Stimulated activated CD4-positive, alpha-beta T cell treated with anti-CD3 and anti-CD28 coated beads, Interleukin-2, amount 100 ng/mL, for 24 hours (primary cell): ENCODE measurements at regions not wholly inside any gene's neighbourhood (a gene's known extent, or its start where the extent isn't known, plus 50 kb on each side); places are given as distances from the start of the nearest gene placed in this dataset.

Experiments
- DNase-seq, 2 donors: peaks; one replicate each; pipeline ENCODE4 v3.0.0-alpha.2; 2020

GRCh38 chr2:155235710-155236109, 537.2 kb downstream of the KCNJ3 start:
- no peak for DNase-seq

DNA sequence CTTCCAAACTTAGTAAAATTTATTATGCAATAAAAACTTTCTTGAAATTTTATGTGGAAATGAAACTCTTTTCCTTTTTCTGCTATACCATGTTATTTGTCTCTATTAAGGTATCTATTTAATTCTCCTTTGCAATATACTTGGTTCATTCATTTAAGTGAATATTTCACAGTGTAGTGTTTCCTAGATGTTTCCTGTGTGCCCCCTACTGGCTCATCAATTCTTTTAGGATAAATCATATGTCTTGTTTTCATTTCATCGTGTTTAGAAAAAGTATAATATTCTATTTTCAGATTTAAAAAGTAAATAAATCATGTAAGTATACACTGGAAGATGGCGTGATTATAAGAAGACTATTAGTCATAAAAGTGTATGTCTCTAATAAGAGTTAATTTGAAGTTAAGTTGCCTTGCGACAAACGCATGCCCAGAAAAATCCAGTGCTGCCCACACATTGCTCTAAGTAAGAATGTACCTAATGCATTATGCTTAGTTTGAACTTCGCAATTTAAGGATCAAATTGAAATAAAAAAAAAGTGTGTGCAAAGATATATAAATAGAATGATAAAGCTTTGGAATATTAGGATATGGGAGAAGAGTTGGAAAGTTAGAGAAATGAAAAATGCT, 525.4 kb downstream of the KCNJ3 start:
- DNase-seq, result no peak

- DNase-seq, result no peak
Observed at GRCh38 chr2:155218945-155219344, 520.5 kb downstream of the KCNJ3 start.

DNA sequence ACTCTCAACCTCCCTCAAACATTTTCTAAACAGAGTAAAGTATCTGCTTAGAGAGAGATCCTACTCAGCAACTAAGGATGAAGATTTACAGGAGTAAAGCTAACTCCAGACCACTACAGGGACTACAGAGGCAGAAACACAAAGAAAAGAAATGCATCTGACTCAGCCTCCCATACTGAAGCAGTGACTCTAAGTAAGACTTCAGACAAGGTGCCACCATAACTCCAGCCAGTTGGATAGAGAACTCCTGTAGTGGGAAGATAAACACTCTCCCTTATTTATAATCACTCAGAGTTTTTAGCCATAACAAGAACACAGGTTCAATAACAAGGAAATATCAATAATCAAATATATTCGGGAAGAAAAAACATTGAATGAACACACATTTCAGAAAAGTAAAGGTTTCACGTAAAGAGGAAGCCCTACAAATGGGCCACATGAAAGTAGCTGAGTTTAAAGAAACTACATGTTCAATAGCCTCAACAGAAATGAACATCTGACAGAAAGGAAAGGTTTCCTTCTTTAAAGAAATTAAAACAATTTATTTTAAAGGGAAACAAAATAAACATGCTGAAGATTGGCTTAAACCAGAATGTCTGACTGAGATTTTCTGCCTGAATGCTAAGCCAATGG, 519.9 kb downstream of the KCNJ3 start:
- DNase-seq, result no peak

GRCh38 chr2:155215037-155215707, 516.7 kb downstream of the KCNJ3 start:
- no peak for DNase-seq

DNA sequence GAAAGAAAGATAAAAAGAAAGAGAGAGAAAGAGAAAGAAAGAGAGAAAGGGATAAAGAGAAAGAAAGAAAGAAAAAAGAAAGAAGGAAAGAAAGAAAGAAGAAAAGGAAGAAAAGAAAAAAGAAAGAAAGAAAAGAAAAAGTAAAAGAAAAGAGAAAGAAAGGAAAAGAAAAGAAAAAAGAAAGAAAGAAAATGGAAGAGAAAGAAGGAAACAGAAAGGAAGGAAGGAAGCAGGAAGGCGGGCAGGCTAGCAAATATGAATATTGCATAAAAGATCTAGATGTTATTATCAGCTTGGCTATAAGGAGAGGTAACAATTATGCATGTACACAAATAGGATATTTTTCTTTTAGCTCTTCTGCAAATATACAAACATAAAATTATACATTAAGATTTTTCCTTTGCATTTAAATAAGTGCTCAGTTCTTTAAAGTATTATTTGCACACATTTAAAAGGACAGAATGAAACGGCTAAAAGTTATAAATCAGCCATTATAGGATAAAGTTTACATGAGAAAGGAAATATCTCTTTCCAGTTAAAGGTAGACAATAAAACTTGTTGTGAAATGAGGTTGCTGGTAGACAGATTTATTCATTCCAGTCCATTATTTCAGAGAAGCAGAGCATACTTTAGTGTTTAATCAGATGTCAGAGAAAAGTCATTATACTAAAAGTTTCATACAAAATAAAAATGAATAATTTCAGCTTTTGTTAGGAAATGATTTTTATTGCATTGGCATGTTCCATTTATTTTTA, 511.4 kb downstream of the KCNJ3 start:
- DNase-seq, result no peak

- no peak for DNase-seq
Observed at GRCh38 chr2:155203178-155203577, 504.7 kb downstream of the KCNJ3 start.

DNA sequence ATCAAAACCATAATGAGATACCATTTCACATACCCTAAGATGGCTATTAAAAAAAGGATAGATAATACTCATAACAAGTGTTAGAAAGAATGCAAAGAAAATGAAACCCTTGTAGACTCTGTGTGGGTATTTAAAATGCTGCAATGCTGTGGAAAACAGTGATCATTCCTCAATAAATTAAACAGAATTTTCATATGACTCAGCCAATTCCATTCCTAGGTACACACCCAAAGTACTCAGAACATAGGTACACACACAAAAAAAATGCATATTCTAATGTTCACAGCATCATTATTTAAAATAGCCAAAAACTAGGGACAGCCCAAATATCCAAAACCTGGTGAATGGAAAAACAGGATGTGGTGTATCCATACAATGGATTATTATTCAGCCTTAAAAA, 502.3 kb downstream of the KCNJ3 start:
- no peak for DNase-seq

- DNase-seq, result no peak
Observed at GRCh38 chr2:155190342-155190741, 491.8 kb downstream of the KCNJ3 start.

- no peak for DNase-seq
Observed at GRCh38 chr2:155178921-155179320, 480.4 kb downstream of the KCNJ3 start.

DNA sequence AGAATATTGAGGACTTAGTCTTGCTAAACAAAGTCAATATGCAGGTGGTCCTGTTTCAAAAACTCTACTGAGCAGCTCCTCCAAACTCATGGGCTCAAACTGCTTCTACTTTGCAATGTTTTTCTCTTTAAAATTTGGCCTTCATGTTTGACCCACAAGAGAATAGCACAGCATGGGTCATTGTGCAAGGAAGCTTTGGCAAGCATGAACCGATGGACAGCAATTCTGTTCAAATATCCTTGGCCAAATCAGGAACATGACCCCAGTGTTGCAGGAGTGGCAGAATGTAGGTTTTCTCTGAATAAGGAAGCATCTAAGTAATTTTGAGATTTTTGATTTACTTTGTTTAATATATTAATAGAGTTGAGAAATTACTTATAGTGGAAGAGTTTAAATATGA, 477.9 kb downstream of the KCNJ3 start:
- no peak for DNase-seq

GRCh38 chr2:155169317-155169716, 470.8 kb downstream of the KCNJ3 start:
- DNase-seq, result no peak

- DNase-seq, result no peak
Observed at GRCh38 chr2:155162494-155162893, 464.0 kb downstream of the KCNJ3 start.

GRCh38 chr2:155161314-155161713, 462.8 kb downstream of the KCNJ3 start:
- DNase-seq, result no peak

GRCh38 chr2:155157711-155158110, 459.2 kb downstream of the KCNJ3 start:
- no peak for DNase-seq

GRCh38 chr2:155157065-155157464, 458.6 kb downstream of the KCNJ3 start:
- no peak for DNase-seq

DNA sequence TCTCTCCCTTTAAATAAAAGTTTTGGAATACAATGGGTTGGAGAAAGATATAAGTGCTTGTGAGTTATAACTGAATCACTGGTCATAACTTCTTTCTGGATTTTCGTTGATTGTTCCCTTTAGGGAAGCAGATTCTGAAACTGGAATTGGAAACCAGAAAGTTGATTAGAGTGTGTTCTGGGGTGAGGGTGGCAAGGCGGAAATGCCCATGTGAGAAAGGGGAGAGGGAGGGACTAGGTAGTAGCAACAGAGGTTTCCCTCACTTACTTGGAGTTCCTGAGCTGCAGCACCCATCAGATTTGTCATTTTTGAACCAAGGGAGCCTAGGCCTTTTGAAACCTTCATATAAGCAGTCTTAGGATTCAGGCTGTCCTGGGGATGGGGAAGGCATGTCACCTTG, 453.4 kb downstream of the KCNJ3 start:
- DNase-seq, result no peak

DNA sequence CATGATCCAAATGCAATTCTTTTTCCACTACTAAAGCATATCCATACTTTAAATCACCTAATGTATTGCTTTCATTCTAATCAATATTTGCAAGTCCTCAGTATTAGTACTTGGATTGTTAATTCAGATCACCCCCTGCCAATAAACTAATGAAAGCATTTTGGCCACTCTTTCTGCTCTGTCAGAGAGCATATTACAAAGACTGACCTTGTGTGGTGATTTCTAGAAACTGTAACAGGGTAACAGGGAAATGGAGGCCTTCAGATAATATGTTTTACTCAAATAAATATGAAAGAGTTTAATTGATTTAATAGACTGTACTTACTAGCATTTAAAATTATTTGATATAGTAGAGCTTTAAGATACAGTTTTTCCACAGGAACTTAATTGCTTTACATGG, 453.0 kb downstream of the KCNJ3 start:
- DNase-seq, result no peak

- DNase-seq, result no peak
Observed at GRCh38 chr2:155145758-155146229, 447.3 kb downstream of the KCNJ3 start.

GRCh38 chr2:155141418-155141817, 442.9 kb downstream of the KCNJ3 start:
- no peak for DNase-seq

- no peak for DNase-seq
Observed at GRCh38 chr2:155125585-155126230, 427.2 kb downstream of the KCNJ3 start.

DNA sequence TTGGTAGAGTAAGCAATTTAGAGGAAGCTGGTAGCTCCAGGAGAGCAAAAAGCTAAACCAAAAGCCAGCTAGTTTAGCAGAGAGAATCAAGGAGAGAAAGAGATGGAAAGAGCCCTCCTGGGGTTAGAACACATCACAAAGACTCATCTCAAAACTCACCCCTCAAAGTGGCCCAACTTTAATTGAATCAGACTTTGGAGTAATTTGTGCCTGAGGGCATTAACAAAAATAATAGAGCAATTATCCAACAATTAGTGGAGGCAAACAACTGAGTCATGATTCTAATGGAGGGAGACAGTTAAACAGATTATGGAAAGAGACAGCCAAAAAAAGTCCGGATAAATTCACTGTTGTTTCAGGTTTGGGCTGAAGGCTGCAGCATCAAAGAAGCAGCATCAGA, 417.4 kb downstream of the KCNJ3 start:
- DNase-seq, result no peak

DNA sequence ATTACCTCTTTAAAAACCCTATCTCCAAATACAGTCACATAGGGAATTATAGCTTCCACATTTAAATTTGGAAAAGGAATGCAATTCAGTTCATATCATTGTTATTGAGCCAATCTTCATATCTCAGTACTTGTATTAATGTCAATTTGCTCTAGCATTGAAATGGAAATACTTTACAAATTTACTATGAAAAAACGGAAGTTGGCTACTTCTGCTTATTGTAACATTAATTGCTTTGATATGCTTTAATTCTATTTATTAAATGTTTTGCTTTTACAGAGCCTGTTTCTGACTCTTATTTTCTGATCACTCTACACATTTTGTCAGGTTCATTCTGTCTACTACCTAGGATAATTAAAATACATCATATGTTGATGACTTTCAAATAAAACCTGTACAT, 412.6 kb downstream of the KCNJ3 start:
- no peak for DNase-seq
